Peyer's patch (tissue), 4 donors: ENCODE measurements at regions not wholly inside any gene's neighbourhood (a gene's known extent, or its start where the extent isn't known, plus 50 kb on each side); places are given as distances from the start of the nearest gene placed in this dataset.

Source experiments
- CTCF ChIP-seq, 6 experiments: fragments of 450-650 bp in 4 of 6; fragments of 200-600 bp in 2 of 6; sonication (generic) in 1 of 6; IDR thresholded peaks; one replicate each; pipeline ENCODE4 v1.5.1; 2017 to 2019; ENCODE audit warnings: antibody characterized with exemption in 6 of 6, mild to moderate bottlenecking in 3 of 6, moderate library complexity in 1 of 6
- POLR2A ChIP-seq, 2 donors: fragments of 450-650 bp; IDR thresholded peaks; one replicate each; pipeline ENCODE4 v1.5.1; 2017; ENCODE audit warnings: antibody characterized with exemption in 2 of 2, mild to moderate bottlenecking in 2 of 2, moderate library complexity in 2 of 2

DNA sequence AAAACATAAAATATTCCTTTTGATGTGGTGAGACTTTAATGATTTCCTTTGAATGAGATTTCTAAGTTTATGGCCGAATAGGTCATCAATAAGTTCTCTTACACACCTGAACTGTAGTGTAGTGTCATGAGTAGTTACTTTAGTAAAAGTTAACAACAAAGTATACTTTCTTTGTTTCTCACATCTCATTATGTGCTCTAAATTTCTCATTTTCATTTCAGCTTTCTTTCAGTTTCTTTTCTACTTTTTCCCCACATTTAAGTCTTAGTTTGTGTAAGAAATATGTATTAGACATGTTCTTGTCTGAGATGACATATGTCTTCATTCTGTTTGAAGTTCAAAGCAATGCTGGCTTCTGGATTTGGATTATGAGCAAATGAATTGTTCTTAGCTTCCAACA is 348.1 kb downstream of the ANKRD7 start:
- TF ChIP-seq CTCF (IDR thresholded peaks at IDR 0.05) (no peak), POLR2A (IDR thresholded peaks at IDR 0.05) (no peak)
